ENCODE measurements at regions not wholly inside any gene's neighbourhood (a gene's known extent, or its start where the extent isn't known, plus 50 kb on each side); places are given as distances from the start of the nearest gene placed in this dataset.

DNA sequence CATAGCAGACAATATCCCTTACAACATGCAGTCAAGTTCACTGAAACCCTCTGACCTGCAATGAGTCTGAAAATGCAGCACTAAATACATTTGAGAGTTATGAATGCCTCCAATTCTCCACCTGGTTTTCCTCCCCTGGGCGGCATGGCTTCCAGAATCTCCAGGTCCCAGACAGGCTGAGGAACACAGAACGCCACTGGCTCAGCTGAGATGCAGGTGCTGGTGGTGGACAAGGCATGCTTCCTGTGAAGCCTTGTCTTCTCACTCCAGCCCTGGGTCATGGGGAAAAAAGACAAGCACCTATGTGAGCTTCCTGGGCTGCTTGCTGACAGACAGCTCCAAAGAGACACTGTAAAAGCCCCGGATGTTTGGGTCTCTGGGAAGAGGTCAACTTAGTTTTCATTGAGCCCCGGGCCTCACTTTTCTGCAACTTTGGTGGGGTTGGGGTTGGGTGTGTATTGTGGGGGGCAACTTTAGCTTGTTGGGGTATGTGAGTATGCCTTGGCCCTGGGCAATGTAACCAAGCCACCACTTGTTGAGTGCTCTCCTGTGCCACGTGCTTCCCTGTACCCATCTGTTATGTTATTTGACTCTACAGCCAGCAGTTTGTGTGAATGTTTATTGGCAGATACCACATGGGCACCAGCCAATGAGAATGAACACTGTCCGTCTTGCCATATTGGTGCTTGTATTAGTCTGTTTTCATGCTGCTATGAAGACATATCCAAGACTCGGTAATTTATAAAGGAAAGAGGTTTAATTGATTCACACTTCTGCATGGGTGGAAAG, 127.8 kb downstream of the EMX2 start:
- no peak for DNase-seq (ENCODE audit: low spot score)

DNA sequence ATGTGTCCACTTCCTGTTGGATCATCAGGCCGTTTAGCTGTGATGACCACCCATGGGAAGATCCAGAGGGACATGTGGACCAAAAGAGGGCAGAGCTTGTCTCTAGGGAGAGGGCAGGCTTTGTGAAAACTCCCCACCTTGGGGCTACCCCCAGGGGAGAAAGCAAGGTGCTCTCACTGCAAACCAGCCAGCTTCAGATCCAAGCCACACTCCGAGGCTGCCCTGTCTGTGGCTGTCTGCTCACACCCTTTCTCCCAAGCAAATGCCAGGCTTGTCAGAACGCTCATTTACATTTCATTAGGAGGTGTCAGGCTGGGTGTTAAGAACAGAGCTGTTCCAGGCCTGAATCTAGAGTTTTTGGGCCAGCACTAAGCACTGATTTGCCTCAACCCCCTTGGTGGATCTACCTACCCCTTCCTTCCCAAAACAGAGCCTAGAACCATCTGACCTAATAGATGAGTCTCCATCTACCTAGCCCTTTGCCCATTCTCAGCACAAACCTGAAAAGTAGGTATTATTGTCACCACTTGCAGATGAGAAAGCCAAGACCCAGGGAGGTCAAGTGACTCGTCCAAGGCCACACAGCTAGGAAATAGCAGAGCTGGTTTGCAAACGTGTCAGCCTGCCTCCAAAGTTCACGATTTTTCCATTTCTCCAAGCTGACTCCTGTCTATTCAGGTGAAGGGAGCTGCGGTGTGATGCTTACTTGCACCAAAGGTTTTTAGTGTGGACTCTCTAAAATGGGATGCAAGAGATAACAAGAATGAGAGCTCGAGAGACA, 130.9 kb downstream of the EMX2 start:
- no peak for DNase-seq (ENCODE audit: low spot score)

DNA sequence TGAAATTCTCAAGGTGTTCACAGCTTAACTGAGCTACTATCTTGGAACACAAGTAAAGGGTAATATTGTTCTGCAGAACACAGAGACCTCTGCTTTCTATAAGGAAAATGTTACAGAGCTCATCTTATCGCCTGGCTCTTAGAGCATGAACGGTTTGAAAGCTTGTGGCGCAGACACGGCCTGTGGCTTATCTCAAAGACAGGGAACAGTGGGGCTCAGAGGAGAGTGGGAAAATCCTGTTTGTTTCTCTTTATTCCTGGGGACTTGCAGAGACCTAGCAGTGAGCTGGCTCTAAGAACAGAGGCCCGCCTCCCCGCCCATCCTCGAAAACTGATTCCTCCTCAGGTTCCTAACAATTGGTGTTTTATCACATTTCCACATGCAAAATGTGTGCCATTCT, 131.7 kb downstream of the EMX2 start:
- DNase-seq (ENCODE audit: low spot score): no peak

DNA sequence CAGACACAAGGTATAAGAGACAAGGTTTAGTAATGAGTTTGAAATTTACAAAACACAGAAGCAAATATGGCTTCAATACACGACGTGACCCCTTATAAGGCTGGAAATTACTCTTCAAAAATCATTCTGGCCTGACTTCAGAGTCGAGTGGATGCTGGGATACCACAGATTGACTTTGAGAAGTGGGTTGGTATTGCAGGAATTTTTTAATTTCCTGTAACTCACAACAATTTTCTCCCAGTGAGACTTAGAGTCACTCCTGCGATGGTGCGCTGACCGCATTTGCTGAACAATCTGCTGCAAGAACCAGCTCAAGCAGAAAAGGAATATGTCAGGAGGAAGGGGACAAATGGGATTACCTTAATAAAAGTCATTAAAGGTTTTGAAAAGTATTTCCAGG, 132.1 kb downstream of the EMX2 start:
- no peak for DNase-seq (ENCODE audit: low spot score)

DNA sequence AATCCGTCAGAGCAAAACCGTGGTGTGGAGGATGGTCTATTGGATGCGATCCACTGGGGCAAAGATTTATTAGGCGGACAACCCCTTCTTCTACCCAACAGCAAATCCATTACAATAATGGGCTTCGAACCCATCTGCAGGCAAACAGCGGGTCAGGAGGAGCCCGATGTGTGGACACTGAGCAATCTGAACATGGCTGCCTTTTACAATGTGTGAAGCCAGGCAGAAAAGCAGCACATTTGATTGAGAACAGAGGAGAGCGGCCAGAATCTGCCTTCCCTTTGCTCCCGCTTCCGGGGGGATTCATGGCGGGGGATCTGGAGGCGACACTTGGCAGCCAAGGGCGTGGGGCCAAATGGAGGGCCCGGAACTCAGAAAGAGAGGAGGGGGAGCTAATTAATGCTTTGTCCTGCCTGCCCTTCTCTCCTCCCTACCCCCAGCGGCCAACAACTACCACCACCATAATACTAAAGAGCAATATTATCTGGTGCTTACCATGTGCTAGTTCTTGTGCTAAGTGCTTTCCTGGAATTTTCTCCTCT, 133.0 kb downstream of the EMX2 start:
- DNase-seq (ENCODE audit: low spot score): no peak

DNA sequence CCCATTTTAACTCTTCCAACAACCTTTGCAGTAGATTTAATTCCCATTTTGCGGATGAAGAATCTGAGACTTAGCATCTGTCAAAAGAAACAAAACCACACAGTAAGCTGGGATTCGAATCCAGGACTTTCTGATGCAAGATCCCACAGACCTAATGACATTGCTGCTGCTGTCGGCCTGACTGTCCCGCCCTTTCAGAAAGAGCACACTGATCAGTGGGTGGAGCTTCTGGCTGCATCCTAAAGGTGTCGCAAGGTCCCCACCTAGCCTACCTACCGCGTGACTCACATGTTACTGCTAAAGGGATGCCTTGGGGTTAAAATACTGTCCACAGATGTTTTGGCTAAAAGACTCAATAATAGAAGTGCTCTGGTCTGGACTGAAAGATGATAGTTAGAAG, 134.7 kb downstream of the EMX2 start:
- DNase-seq (ENCODE audit: low spot score): no peak

DNA sequence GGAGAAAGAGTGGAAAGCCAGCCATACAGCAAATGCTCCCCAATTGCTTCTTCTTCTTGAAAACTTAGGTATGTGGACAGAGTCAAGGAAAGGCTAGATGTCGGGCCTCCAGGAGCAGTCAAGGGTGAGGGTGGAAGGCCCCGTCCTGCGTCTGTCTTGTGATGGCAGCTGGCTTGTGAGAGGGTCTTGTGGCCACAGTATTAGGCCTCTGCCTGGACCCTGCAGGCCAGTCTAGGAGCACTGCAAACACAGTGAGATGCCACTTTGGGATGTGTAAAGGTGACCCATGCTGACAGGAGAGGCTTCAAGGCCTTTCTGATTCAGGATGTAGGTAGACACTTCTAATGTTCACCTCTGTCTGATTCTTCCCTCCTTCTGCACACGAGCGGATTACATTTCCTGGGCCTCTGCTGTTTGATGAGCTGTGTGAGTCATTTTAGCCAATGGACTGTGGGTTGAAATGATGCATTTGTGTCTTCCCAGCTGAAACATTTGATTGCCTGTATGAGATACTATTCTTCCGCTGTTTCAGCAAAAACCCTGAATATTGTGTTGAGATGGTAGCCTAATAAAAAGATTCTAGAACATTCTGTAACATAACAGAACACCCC, 135.4 kb downstream of the EMX2 start:
- DNase-seq (ENCODE audit: low spot score): no peak

DNA sequence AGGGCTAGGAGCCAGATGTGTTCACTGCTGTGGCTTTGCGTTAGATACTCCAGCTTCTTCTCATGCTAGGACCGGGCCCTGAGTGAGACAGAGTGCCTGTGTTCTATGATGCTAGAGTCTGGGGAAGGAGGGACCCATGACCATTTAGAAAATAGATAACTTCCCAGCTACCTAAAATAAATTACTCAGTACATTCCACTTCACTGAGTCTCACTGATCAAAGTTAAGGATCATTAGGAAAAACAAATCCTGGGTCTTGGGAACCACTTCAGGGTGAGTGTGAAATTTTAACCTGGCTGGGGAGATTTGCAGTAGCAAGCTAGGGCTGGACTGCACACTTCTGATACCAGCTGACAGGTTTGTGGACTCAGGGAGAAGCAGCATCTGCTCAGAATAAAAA, 138.1 kb downstream of the EMX2 start:
- no peak for DNase-seq (ENCODE audit: low spot score)

DNA sequence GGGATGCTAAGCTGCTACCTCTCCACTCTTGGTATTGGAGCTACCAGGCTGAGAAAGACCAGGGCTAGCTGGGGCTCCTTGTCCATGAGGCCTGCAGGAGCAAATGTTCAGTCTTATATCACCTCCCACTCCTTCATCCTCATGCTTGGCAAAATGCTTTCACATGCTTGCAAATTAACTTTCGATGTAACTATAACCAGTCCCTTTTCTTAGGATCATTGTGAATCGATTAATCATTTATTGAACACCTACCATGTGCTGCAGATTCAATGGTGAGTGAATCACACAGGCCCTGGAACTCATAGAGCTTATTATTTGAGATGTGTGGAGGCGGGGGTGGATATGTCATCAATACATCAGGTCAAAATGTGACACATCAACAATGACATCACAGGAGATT, 138.6 kb downstream of the EMX2 start:
- no peak for DNase-seq (ENCODE audit: low spot score)

DNA sequence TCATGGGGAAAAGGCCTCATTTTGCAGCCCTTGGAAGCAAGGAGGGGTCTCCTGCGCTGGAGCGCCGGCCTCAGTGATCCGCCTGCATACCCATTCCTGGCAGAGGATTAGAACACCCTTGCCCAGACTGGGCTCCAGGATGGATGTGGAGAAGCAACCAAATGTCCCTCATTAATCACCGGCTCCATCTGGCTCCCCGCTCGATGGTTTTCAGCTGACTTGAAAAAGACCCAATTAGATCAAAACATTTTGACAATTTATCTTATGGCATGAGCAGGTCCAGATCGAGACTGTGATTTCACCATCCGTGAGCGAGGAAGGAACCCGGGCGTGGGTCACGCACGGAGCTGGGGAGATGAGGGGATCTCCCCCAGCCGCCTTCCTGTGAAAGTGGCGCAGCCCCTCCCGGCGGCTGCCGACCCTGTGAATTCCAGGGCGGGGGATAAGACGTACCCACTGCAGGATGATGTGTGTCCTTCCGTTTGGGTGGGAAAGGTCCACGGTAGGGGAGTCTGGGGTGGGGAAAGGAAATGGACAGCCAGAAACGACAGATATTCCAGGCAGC, 141.6 kb downstream of the EMX2 start:
- DNase-seq (ENCODE audit: low spot score): no peak

DNA sequence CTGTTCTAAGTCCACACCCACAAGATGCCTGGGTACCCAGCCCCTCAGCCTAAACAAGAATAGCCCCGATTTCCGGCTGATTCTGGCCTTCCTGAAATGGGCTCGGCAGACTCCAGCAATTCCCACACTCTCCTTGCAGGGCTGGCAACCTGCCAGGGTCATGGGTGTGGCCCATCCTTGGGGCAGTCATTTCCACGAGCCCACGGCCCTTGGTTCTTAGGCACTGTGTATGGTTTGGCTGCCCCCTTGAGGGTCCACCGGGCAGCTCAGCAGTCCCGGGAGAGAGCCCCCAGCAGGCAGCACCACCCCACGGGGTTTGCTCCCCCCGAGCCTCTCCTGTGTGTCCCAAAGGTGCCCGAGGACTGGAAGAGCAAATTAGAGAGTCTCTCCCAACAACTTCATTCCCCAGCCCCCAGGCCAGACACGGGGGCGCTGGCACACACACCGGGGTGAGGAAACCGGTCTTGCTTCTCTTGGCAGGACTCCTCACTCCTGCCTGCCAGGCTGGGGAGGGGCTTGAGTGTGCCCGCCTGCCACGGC, 142.2 kb downstream of the EMX2 start:
- no peak for DNase-seq (ENCODE audit: low spot score)

DNA sequence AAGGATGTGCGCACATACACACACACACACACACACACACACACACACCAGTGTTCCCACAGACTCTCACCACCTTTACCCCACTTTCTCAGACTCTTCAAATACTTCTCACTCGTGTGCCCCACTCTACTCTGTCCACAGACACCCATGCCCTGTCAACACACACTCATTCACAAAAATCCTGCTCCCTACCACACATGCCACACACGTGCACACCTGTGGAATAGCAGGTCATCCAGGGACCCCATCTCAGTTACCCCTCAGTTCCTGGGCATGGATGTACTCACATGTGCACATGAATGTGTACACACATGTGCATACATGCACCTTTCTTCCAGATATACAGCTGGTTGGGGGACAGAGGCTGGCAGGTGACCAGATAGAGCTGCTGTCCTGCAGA, 142.9 kb downstream of the EMX2 start:
- no peak for DNase-seq (ENCODE audit: low spot score)

DNA sequence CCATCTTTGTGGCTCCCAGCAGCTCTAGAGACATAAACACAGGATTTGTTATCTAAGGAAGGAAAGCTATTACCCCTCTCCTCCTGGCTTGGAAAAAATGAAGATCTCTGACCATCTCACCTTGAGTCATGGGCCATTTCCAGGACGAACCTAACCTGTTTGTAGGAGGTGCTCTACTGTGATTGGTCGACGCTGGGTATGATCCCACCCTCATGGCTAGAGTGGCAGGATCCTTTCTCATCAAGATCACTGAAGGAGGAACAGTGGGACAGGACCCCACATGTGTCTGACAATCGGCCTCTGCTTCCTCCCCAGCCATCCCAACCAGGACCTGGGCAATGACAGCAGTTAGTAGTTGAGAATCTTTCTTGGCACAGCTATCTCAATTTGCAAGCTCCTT, 144.1 kb downstream of the EMX2 start:
- no peak for DNase-seq (ENCODE audit: low spot score)

DNA sequence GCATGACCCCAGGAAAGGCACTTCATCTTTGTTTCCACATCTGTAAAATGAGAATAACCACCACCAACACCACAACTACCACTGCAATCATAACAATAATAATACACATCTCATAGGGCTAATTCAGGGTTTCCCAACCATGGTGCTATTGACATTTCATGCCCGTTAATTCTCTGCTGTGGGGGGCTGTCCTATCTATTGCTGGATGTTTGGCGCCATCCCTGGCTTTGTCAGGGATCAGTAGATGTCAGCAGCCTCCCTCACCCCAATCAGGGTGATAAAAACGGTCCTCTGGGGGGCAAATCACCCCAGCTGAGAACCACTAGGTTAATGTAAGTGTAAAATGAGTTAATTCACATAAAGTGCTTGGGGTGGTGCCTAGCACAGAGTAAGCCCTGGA, 145.8 kb downstream of the EMX2 start:
- no peak for DNase-seq (ENCODE audit: low spot score)

DNA sequence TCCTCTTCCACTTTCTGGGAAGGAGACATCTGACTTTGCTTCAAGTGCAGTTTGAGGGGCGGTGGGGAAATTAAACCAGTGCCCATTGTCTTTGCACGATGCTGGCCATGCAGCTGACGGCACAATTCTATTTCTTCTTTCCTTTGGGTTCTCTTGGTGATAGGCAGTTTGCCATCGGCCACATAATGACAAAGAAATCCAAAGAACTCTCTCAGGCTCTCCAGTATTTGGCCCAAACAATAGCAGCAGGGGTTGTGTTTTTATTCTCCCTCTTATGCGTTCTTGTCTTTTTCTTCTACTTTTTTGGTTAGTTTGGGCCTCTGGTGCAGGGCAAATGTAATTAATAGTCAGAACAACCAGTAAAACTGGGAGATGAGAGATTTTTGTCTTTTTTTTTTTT, 147.0 kb downstream of the EMX2 start:
- no peak for DNase-seq (ENCODE audit: low spot score)

DNA sequence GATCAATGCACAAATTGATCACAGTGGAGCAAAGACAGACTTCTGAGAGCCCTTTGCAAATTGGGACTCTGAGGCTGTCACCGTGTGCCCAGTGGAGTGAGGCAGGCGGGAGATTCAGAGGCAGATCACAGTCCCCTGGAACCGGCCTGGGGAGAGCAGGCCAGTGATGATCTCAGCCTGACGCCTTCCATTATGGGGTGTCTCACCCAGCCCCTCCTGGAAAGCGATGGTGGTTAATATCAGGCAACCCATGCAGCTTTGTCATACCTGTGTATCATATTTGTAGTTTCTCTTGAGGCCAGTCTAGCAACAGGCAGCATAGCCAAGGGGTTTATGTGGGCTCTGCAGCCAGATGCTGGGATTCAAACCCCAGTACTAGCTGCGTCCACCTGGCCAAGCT, 147.8 kb downstream of the EMX2 start:
- DNase-seq (ENCODE audit: low spot score): no peak

DNA sequence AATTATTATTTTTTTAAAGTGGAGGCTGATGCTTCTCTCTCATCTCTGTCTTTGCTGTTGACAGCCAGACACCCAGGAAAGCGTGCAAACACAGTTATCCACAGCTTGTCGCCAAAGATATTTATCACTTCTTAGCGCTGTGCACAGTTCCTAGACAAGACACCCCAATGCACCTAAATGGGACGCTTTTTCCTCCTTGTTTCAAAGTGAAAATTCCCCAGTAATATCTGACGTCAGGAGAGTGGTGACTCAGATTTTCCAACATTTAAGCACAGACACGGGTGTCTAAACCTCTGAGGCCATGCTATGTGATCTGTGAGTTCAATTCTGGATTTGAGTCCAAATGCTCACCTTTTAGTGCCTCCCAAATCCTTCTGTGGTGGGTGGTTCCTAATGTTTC, 151.6 kb downstream of the EMX2 start:
- no peak for DNase-seq (ENCODE audit: low spot score)

DNA sequence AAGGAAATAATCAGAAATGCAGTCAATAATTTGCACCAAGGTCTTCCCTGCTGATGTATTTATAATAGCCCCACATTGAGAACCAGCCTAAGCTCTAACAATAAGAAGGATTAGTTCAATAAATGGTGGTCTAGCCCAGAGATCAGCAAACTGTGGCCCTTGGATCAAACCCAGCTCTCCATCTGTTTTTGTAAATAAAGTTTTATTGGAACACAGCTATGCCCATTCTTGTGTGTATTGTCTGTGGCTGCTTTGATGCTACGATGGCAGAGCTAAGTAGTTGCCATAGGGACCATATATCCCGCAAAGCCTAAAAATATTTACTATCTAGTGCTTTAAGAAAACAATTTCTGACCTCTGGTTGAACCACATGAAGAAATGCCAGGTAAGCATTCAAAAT, 154.9 kb downstream of the EMX2 start:
- no peak for DNase-seq (ENCODE audit: low spot score)

DNA sequence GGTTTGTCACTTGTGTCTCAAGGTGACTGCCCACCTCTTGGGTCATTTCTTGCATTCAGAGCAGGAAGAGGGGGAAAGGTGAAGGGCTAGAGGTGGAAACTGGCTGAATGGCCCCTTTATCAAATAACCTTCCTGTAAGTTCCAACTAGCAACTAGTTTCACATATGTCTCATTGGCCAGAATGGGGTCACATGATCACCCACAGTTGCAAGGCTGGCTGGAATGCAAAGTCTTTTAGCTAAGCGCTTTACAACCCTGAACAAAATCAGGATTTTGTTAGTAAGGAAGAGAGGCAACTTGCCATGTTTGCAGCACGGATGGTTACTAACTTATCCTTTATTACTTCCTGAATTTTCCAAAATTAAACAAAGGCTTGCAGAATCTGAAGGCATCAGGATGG, 156.3 kb downstream of the EMX2 start:
- no peak for DNase-seq (ENCODE audit: low spot score)

DNA sequence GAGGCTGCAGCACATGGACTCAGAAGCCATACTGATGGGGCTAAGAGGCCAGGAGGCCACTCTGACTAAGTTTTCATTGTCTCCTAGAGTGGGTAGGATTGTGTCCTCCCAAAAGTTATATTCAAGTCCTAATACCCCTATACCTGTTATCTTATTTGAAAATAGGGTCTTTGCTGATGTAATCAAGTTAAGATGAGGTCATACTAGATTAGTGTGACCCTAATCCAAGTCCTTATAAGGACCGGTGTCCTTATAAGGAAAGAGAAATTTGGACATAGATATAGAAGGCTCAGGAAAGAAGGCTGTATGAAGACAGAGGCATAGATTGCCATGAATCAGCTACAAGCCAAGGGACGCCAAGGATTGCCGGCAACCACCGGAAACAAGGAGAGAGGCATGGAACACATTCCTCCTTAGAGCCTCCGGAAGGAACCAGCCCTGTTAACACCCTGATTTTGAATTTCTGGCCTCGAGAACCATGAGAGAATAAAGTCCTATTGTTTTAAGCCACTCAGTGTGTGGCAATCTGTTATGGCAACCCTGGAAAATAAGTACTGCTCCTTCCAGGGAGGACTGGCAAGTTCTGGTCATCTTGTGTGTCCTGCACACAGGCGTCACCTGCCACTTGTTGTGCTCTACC, 157.0 kb downstream of the EMX2 start:
- DNase-seq (ENCODE audit: low spot score): no peak

DNA sequence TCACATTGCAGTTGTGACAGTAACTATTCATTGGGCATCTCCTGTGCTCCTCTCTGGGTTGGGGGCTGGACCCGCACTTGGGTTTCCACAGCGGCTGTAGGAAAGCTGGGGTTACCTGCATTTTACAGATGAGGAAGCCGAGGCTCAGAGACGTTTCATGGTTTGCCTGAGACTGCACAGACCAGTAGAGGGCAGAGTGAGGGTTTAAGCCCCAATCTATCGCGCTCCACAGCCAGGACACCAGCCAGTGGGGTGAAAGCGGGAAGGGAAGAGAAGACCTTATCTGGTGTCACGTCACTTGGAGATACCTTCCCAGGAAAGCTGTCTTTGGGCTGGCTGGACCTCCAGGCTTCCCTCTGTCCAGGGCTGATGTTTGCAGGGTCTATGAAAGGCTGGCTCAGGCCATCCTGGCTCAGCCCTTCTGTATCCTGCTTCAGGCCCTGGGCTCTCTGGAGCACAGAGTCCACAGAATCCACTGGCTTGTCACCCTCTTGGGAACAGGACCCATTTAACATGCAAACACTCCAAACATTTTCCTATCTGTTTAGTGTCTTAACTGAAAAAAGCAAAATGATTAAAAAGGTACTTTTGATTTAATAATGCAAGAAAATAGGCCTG, 167.7 kb downstream of the EMX2 start:
- no peak for DNase-seq (ENCODE audit: low spot score)

Data from HuH-7.5 (cell line).